Activated CD8-positive, alpha-beta memory T cell treated with anti-CD3 and anti-CD28 coated beads, Interleukin-2, amount 50 U/mL, for 4 hours (primary cell): ENCODE measurements at regions not wholly inside any gene's neighbourhood (a gene's known extent, or its start where the extent isn't known, plus 50 kb on each side); places are given as distances from the start of the nearest gene placed in this dataset.
"Not testable (repeated sequence)": the region's sequence is repeated elsewhere in the genome, so short reads cannot be mapped to it uniquely, and the experiment has no call there.

Experiments used
- DNase-seq: peaks from one replicate; pipeline ENCODE4 v3.0.0-alpha.2; 2020

DNA sequence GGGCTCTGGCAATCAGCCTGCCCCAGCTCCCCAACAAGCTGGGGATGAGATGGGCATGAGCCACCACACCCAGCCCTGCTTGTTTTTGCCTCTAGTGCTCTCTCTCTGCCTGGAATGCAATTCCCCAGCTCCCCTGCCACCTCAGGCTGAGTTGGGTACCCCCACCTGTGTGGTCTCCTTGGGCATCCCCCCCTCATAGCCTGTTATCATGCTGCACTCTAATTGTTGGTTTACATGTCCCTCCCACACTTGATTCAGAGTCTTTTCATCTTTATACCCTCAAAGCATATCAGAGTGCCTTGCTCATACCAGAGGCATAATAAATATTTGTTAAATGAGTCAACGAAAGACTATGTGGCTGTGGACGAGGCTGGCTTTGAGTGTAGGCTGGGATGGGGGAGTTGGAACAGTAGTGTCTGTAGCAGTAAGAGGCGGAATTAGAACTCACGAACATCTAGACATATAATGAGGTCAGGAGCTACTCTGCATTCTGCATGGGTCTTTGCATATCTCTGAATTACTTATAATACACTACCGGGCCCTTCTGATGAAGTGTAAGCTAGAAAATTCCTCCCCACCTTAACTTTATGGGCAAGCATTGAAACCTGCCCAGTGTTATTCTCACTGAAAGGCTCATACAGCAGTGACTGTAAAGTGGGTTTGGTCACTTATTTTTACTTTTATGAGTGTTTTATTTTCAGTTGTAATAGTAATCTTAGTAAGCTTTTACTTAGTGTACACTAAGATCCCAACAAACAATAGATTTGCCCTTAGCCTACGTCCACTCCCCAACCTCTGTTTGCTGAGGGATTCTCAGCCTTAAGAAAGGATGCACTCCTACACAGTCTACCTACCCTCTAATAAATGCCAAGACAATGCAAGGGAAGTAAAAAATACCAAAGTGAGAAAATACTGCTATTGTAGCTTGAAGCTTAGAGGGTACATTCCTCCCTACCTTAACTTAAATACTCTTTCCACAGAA, 58.7 kb downstream of the EDN1 start:
- no peak for DNase-seq

DNA sequence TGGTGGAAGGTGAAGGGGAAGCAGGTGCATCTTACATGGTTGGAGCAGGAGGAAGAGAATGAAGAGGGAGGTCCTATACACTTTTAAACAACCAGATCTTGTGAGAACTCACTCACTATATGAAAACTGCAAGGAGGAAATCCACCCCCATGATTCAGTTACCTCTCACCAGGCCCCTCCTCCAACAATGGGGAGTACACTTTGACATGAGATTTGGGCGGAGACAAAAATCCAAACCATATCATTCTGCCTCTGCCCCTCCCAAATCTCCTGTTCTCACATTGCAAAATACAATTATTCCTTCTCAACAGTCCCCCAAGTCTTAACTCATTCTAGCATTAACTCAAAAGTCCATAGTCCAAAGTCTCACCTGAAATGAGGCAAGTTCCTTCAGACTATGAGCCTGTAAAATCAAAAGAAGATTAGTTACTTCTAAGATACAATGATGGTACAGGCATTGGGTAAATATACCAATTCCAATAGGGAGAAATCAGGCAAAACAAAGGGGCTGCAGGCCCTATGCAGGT, 60.5 kb downstream of the EDN1 start:
- no peak for DNase-seq

DNA sequence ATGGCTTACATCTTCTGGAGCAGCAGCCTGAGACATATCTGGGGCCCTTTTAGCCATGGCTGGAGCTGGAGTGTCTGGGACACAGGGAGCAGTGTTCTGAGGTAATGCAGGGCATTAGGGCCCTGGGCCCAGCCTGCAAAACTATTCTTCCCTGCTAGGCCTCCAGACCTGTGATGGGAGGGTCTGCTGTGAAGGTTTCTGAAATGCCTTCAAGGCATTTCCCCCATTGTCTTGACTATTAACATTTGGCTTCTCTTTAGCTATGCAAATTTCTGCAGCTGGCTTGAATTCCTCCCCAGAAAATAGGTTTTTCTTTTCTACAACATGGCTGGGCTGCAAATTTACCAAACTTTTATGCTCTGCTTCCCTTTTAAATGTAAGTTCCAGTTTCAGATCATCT, 61.5 kb downstream of the EDN1 start:
- no peak for DNase-seq

DNA sequence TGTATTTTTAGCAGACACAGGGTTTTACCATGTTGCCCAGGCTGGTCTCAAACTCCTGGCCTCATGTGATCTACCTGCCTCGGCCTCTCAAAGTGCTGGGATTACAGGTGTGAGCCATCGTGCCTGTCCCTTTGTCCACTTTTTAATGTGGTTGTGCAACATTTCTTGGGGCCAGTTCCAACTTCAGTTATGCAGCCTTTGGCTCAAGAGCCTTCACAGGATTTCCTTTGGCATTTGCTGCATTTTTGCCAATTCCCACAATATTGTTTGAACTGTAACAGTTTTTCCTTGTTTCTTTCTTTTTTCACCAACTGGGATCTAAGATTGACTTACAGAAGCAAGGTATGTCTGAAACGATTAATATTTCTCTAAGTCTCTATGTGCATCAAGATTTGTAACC, 63.6 kb downstream of the EDN1 start:
- DNase-seq, result no peak

DNA sequence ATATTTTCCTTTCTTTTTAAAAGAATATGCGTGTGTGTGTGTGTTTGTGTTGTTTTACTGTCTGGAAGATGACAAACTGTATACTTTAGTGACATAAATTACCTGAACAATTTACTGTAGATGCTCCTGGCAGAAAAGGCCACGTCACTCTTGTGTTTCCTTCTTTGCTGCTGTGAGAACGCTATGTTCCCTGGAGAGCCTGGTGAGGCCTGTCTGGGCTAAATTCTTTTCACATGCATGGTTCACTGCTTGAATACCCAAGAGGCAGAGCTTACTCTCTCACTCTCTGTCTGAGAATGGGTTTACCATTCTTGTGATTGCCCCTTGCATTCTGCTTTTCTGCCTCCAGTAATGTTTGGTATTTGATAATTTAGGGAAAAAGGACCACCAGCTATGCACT, 64.3 kb downstream of the EDN1 start:
- DNase-seq, result no peak

DNA sequence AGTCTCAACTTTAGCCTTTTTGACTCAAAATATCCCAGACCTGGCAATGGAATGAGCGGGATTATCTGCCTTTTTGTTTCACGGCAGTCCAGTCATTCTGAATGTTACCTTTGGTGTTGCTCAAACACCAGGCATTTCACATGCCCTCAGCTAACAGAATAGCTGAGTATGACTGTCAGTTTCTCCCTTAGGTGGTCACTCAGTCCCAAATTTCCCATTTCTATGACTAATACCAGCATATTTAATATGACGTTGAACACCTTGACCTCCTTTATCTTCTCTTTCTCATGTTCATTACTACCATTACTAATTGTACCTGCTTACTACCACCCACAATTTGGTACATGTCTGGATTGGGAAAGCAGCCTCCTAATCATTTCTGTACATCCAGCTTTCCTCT, 65.2 kb downstream of the EDN1 start:
- no peak for DNase-seq

DNA sequence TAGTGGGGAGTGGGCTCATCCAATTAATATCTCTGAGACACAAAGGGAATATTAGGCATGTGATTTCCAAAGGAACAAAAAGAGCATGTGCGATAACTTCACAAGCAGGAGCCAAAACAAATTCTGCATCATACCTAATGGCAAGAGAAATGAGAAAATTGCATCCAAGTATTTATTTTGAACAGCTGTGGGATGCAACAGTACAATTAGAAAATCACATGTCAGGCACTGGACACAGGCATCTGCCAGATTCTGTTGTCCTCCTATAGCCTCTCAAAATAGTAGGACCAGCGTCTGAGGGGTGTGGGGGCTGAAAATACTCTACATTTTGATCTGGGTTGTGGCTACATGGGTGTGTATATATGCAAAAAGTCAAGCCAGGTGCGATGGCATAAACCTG, 66.3 kb downstream of the EDN1 start:
- no peak for DNase-seq

DNA sequence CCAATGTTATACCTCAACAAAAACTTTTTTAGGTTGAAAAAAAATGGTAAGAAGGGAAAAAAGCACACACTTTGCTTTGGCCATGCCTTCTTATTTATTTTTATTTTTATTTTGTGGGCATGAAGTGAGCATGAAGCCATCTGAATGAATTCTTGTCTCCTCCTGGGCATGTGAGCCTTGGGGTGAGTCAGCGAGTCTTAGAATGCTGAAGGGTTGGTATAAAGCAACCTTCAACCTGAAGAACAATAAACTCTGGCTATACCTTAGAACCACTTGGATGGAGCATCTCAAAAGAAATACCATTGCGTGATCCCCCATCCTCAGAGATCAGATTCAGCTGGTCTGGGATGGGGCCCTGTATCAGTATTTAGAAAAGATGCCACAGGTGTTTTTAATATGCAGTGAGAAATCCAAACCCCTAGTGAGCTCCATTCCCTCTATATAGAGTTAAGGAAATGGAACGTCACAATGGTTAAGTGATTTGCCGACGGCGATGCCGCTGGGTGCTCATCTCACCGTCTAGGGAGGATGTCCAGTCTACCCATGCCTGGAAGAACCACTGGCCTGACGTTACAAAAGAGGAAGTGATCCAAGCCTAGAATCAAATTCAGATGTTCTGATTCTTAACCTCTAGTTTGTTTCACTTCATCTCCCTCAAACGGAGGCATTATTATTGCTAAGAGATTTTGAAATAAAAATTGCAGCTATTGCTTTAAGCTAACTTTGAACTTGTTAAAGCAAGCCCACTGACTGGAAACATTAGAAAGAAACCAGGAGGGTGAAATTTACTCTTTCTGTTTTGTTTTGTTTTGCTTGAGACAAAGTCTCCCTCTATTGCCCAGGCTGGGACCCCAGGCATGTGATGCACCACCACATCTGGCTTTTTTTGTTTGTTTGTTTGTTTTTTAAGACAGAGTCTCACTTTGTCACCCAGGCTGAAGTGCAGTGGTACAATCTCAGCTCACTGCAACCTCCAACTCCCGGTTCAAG, 67.1 kb downstream of the EDN1 start:
- DNase-seq, result no peak

DNA sequence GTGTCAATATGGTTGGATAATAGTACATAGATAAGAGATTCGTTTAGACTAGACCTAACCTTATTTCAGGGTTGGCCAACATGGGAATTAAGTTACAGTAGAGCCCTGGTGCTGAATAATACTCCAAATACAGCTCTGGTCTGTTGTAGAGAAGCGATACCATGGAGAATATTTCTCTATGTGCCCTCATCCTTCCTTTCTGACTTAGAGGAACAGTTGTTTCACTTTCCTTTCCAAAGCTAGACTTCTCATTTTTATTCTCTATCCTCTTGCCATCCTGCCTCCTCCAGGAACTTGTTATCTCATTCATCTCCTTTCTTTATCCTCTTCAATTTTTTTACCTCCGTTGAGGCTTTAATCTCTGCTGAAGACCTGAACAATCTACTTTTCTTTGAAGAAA, 68.9 kb downstream of the EDN1 start:
- no peak for DNase-seq

DNA sequence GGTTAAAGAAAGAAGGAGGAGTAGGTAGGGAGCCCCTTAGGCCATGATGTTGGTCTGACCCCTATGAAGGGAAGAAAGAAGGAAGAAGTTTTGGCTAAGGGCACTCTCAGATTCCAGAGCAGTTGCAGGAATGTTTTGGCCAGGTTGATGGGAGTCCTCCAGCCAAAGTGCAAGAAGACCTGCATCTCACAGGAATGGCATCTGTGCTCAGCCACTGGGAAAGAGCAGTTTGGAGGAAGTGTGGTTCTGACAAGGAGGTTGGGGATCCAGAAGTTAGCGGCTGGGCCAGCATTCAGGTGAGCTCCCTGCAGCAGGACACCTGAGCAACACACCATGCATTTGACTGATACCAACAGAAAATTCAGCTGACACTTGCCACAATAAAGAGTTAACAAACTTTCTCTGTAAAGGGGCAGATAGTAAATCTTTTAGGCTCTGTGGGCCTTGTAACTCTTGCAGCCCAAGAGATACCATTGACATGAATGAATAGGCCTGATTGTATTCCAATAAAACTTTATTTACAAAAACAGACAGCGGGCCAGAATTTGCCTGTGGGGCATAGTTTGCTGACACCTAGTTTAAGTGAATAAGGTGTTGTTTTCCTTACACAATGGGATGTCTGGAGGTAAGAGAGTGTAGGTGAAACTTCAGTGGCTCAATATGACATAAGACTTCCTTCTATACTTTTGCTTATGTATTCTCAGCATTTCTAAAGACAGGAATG, 71.0 kb downstream of the EDN1 start:
- DNase-seq, result no peak

DNA sequence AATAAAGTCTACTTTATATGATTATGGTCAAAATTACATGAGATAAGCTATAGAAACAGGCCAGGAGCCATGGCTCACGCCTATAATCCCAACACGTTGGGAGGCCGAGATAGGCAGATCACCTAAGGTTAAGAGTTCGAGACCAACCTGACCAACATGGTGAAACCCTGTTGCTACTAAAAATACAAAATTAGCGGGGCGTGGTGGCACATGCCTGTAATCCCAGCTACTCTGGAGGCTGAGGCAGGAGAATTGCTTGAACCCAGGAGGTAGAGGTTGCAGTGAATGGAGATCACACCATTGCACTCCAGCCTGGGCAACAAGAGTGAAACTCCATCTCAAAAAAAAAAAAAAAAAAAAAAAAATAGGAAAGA, 73.1 kb downstream of the EDN1 start:
- DNase-seq, result not testable (repeated sequence)

DNA sequence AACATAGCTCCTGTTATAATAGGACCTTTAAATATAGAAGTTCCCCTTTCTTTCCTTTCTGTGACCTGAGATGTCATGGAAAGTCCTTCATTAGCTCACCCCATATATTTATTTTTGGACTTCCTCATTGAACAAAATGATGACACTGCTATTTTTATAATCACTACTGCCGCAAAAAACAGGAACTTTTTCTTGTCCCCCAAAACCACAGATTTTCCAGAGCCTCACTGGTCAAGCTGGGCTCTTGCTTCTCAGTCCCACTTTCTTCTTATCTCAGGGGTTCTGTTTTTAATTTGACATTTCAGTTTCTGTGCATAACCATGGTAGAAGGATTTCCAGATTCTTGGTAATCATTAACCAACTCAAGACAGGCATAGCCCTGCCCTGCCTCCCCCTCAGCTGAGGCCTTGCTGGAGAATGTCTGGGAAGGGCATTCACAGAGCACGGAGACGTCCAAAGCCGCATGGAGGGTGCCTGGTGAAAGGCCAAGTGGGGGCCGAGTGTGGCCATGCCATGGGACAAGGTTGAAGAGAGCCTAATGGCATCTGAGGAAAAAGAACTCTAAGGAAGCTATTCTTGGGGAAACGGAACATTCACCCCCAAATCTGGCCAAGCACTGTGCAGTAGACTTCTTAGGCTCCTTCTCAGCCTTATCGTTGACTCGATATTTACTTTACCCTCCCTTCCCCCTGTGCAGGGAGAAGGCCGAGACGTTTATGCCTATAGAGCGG, 73.7 kb downstream of the EDN1 start:
- no peak for DNase-seq

DNA sequence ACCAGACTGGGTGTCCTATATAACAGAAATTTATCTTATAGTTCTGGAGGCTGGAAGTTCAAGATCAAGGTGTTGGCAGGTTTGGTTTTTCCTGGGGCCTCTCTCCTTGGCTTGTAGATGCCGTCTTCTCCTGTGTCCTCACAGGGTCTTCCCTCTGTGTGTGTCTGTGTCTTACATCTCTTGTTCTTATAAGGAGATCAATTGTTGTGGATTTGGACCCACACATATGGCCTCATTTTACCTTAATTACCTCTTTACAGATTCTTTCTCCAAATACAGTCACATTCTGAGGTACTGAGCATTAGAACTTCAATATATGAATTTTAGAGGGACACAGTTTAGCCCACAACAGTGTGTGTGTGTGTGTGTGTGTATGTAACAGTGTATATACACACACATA, 74.5 kb downstream of the EDN1 start:
- DNase-seq, result no peak

DNA sequence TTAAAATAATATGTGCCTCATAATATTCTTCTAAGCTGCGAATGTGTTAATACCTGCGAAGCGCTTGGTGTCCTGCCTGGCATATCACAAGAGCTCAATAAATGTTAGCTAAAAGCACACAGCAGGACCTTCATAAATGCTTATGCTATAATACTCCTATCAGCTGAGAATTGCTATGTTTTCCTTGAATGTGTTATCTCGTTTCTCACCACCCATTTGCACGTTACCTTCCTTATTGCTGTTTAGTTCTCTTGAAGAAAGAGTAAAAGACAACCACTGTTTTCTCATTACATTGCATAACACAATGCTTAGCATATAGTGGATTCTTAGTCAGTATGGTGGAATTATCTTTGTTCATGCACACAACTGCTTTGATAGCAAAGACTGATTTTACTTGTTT, 76.6 kb downstream of the EDN1 start:
- DNase-seq, result no peak

DNA sequence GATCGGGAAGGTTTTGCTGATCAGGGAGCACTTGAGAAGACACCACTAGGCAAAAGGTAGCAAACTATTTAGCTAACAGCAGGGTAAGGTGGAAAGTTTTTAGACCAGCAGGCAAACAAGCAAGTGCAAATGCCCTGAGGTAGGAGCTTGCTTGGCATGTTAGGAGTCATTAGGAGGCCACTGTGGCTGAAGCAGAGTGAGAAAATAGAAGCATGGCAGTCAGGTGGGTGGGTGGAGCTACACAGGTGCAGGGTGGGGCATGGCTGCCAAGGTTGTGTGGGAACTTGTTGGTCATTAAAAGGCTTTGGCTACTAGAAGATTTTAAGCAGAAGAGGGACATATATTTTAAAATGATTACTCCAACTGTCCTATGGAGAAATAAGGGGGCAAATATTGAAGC, 77.3 kb downstream of the EDN1 start:
- no peak for DNase-seq

DNA sequence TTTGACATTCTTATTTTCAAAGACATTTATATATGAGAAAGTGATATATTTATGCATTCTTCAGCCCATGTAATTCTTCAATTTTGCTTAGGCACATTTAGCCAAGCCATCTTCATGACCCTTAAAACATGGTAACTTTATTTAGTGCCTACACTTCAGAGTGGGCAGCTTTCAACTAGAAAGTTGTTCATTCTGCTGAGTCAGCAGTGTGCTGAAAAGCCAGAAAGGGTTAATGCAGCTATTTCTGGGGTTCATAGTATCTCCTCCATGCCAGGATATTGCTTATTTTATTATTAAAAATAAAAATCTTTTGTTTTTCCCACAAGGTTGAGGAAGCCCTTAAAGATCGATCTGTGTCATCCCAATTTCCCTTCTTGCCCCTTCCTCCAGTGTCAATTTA, 79.2 kb downstream of the EDN1 start:
- no peak for DNase-seq

DNA sequence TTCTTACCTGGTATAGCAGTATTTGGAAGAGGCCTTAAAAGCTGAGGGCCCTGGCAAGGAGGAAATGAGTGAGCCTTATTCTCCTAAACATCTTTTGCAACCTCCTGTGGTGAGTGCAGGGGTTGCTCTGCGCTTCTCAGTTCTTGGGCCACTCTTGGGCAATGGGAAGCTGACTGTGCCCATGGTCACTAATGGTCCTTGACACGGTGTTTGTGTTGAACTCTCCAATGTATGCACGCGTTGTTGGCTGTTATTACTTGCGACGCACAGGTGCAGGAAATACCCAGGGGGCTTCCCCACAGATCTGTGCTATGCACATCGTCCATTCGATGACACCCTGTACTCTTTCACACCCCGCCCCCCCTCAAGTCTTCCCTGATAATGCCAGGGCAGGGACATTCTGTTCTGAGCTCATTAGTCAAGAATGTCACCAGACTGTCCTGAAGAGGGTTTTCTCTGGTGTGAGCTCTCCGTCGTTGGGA, 79.7 kb downstream of the EDN1 start:
- DNase-seq, result no peak

DNA sequence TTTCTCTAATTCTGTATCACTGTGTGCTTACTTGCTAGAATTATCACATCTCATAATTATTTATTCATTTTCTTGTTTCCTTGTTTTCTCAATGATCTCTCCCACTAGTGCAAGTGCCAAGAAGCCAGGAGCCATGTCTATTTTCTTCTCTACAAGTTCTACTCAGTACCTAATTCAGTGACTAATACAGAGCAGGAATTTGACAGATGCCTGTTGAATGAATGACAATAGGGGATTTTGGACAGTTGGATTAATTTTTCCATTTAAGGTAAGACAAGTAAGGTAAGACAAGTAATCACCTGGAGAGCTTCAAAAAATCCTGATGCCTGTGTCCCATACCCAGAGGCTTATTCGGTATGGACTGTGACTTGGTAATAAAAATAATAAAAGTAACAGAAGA, 81.0 kb downstream of the EDN1 start:
- no peak for DNase-seq

DNA sequence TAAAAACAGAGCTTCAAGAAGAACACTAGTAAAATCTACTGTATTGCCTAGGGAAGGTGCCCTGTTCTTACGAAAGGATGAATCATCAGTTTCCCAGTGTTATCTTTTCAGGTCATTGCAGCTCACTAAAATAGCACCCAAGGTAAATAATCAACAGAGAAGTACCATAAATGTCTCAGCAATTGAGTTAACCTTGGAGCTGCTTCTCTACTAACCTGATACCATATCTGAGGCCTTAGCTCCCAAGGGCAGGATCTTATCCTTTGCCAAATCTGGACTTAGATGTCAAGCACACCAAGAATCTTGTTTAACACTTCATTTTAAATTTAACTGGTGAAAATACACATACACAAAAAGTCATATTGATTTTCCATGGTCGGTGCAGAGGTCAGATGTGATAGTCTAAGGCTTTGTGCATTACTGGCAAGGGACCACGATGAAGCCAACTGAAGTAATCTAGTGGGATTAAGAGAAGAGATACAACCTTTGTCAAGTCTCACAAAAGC, 81.5 kb downstream of the EDN1 start:
- no peak for DNase-seq

DNA sequence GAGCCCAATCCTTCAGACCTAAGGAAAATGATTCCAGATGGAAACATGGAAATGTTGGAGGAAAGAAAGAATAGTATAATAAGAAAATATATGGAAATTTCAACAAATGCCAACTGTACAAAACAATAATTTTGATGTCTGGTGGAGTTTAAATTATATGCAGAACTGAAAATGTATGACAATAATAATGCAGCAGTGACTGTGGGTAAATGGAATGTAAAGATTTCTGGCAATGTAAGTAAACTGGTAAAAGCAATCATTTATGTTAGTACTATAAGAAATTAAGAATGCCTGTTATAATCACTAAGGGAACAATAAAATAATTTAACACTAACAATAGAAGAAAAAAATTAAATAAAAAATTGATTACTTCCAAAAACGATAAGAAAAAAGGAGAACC, 89.0 kb downstream of the EDN1 start:
- no peak for DNase-seq

DNA sequence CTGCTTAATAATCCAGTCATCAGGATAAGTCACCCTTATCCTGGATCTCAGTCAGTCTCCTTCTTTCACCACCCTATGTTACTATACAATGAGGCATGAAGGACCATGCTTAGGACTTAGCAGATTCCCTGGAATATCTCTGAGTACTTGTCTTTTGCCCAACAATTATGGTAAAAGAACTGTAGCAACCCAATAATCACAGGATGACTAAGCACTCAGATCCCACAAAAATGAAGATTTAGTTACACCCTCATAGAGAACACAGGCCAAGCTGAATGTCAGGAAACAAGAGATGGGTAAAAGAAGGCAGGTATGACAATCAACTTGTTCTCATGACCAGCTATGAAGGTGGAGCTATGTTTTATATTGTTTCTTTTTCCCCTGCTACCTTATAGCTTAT, 91.4 kb downstream of the EDN1 start:
- DNase-seq, result no peak

DNA sequence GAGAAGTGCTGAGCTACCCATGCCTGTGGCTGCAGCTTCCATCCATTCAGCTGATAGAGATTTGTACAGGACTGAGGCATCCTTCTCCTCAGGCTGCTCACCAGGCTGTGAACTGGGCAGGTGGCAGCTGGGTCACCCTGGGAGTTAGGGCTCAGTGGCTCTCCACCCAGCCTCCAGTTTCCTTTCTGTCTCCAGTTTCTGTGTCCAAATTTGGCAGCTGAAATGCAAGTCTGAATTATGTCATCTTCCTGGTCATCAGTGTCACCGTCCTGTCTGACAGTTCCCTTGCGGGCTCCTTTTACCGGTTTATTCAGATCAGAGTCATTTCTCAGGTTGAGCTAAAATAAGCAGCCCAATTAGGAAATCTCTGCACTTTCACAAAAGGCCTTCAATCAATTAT, 93.3 kb downstream of the EDN1 start:
- DNase-seq, result no peak
